GM23338 (cell line): ENCODE measurements at regions not wholly inside any gene's neighbourhood (a gene's known extent, or its start where the extent isn't known, plus 50 kb on each side); places are given as distances from the start of the nearest gene placed in this dataset.

Source experiments
- ATAC-seq: fragments of 200-7000 bp; cut with Tn5 transposase; 3 replicates; pipeline ENCODE4 v1.9.1; 2020
- DNase-seq: peaks from one replicate; pipeline ENCODE4 v3.0.0-alpha.2; 2015; ENCODE audit warnings: low spot score
- H2AFZ ChIP-seq: fragments of 200-600 bp; sonication (generic); 2 replicates; pipeline ENCODE4 v1.8.0; 2016; ENCODE audit warnings: antibody characterized with exemption, mild to moderate bottlenecking, moderate library complexity
- H3F3A ChIP-seq: fragments of 200-600 bp; sonication (generic); replicated peaks from 2 replicates; pipeline ENCODE4 v1.8.0; 2017; ENCODE audit warnings: antibody characterized with exemption, mixed run types, low read depth
- H3K27ac ChIP-seq: fragments of 200-600 bp; sonication (generic); 2 replicates; pipeline ENCODE4 v1.6.1; 2016; ENCODE audit warnings: low read depth
- H3K27me3 ChIP-seq: fragments of 200-600 bp; sonication (generic); 2 replicates; pipeline ENCODE4 v1.8.0; 2016; ENCODE audit warnings: mild to moderate bottlenecking, mixed run types, moderate library complexity; ENCODE audit not compliant: insufficient read depth
- H3K36me3 ChIP-seq: fragments of 200-600 bp; sonication (generic); 2 replicates; pipeline ENCODE4 v1.8.0; 2016; ENCODE audit warnings: mild to moderate bottlenecking; ENCODE audit not compliant: insufficient read depth
- H3K4me1 ChIP-seq: fragments of 200-600 bp; sonication (generic); 2 replicates; pipeline ENCODE4 v1.8.0; 2016; ENCODE audit warnings: mild to moderate bottlenecking, moderate library complexity; ENCODE audit not compliant: insufficient read depth
- H3K4me2 ChIP-seq: fragments of 200-600 bp; sonication (generic); 2 replicates; pipeline ENCODE4 v1.7.1; 2017; ENCODE audit warnings: mixed run types
- H3K4me3 ChIP-seq: fragments of 200-600 bp; sonication (generic); 2 replicates; pipeline ENCODE4 v1.6.1; 2016; ENCODE audit warnings: mixed run types
- H3K79me2 ChIP-seq: fragments of 200-600 bp; sonication (generic); replicated peaks from 2 replicates; pipeline ENCODE4 v1.8.0; 2017; ENCODE audit warnings: mild to moderate bottlenecking; ENCODE audit not compliant: insufficient read depth
- H3K9me2 ChIP-seq: fragments of 200-600 bp; sonication (generic); 2 replicates; pipeline ENCODE4 v1.8.0; 2017; ENCODE audit not compliant: insufficient read depth
- H4K20me1 ChIP-seq: fragments of 200-600 bp; sonication (generic); replicated peaks from 2 replicates; pipeline ENCODE4 v1.8.0; 2017; ENCODE audit warnings: mild to moderate bottlenecking; ENCODE audit not compliant: insufficient read depth
- H3K27ac Mint-ChIP-seq: 2 replicates; pipeline ENCODE4 v1.8.0; 2020; ENCODE audit warnings: inconsistent platforms, mild to moderate bottlenecking, moderate library complexity, mixed read lengths
- H3K27me3 Mint-ChIP-seq: 3 replicates; pipeline ENCODE4 v1.8.0; 2022; ENCODE audit warnings: low read depth, mild to moderate bottlenecking, moderate library complexity, mixed read lengths, inconsistent platforms; ENCODE audit not compliant: insufficient read depth, poor library complexity
- H3K36me3 Mint-ChIP-seq: 3 replicates; pipeline ENCODE4 v1.8.0; 2021; ENCODE audit warnings: low read depth, mild to moderate bottlenecking, inconsistent platforms, moderate library complexity, mixed read lengths
- H3K4me1 Mint-ChIP-seq: 3 replicates; pipeline ENCODE4 v1.8.0; 2020; ENCODE audit warnings: mild to moderate bottlenecking, inconsistent platforms, mixed read lengths
- H3K4me3 Mint-ChIP-seq: 3 replicates; pipeline ENCODE4 v1.8.0; 2021; ENCODE audit warnings: moderate library complexity, mild to moderate bottlenecking, inconsistent platforms, mixed read lengths
- H3K9me3 Mint-ChIP-seq: 3 replicates; pipeline ENCODE4 v1.8.0; 2020; ENCODE audit warnings: moderate library complexity, mild to moderate bottlenecking, inconsistent platforms, mixed read lengths
- CREB1 ChIP-seq: fragments of 250-450 bp; sonication (Bioruptor Pico); IDR thresholded peaks from 2 replicates; pipeline ENCODE4 v1.5.0; 2020; ENCODE audit warnings: low read depth, mild to moderate bottlenecking, moderate library complexity
- EZH2 ChIP-seq: fragments of 200-600 bp; sonication (generic); IDR thresholded peaks from one replicate; pipeline ENCODE4 v1.8.0; 2017; ENCODE audit warnings: antibody characterized with exemption, mild to moderate bottlenecking, low read depth; ENCODE audit not compliant: unreplicated experiment
- EZH2phosphoT487 ChIP-seq: fragments of 200-600 bp; sonication (generic); IDR thresholded peaks from one replicate; pipeline ENCODE4 v1.8.1; 2018; ENCODE audit warnings: antibody characterized with exemption; ENCODE audit not compliant: unreplicated experiment
- JUNB ChIP-seq: IDR thresholded peaks from one replicate; pipeline ENCODE4 v1.6.1; 2016; ENCODE audit warnings: antibody characterized with exemption; ENCODE audit not compliant: unreplicated experiment
- NANOG ChIP-seq: IDR thresholded peaks from 2 replicates; pipeline ENCODE4 v1.6.1; 2016; ENCODE audit warnings: antibody characterized with exemption, borderline replicate concordance
- POLR2AphosphoS5 ChIP-seq: IDR thresholded peaks from 2 replicates; pipeline ENCODE4 v1.6.1; 2016; ENCODE audit warnings: antibody characterized with exemption, low read depth
- STAT1 ChIP-seq: IDR thresholded peaks from one replicate; pipeline ENCODE4 v1.6.1; 2016; ENCODE audit warnings: antibody characterized with exemption; ENCODE audit not compliant: unreplicated experiment
- ZNF114 ChIP-seq: fragments of 250-450 bp; sonication (Bioruptor Pico); IDR thresholded peaks from 2 replicates; pipeline ENCODE4 v1.5.0; 2020; ENCODE audit warnings: mild to moderate bottlenecking, moderate library complexity
- ZNF331 ChIP-seq: fragments of 250-450 bp; sonication (Bioruptor Pico); IDR thresholded peaks from 2 replicates; pipeline ENCODE4 v1.5.0; 2020; ENCODE audit warnings: low read depth, mild to moderate bottlenecking, moderate library complexity
- TF ChIP-seq, protein P1 (sequence below): IDR thresholded peaks from one replicate; pipeline ENCODE4 v1.6.1; 2018; ENCODE audit warnings: antibody characterized with exemption; ENCODE audit not compliant: unreplicated experiment
- TF ChIP-seq, protein P2 (sequence below), 2 experiments: fragments of 200-600 bp in 1 of 2; sonication (generic) in 1 of 2; conservative IDR thresholded peaks; 2 replicates each; pipeline versions ENCODE4 v1.5.1 to v1.6.1; 2016 to 2017; ENCODE audit warnings: antibody characterized with exemption in 2 of 2, low read depth in 2 of 2, mild to moderate bottlenecking in 2 of 2, moderate library complexity in 1 of 2
- TF ChIP-seq, protein P3 (sequence below): fragments of 250-450 bp; sonication (Bioruptor Pico); IDR thresholded peaks from 2 replicates; pipeline ENCODE4 v1.5.0; 2020; ENCODE audit warnings: mild to moderate bottlenecking, moderate library complexity
- TF ChIP-seq, protein P4 (sequence below): IDR thresholded peaks from 2 replicates; pipeline ENCODE4 v1.6.1; 2016; ENCODE audit warnings: antibody characterized with exemption

DNA sequence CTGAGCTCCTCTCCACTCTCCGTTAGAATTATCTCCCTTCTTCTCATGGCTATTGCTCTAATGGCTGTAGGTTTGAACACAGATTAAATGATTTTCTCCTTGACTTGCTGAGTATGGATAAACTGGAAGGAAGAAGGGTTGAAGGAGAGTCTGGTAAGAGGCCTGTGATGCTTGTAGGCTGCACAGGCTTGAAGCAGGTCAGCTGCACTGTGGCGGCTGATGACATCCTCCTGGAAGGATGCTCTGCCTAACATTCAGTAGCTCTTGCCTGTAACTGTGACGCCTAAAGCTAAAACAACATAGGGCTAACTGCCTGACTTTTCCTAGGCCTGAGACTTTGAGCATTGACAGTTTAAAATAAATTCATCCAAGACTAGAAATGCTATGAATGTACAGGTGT is 166.3 kb downstream of the MREG start:
- no peaks in the 10 kb centered on the region for H3K9me2 ChIP-seq
- H3K4me2 ChIP-seq = no peak overlapping the region
- no peaks in the 10 kb centered on the region for H3K79me2 ChIP-seq
- Mint-ChIP-seq H3K4me3 (no peak overlapping the region), H3K9me3 (no peaks in the 10 kb centered on the region), H3K27ac (no peak overlapping the region), H3K27me3 (peaks cover 4% of the 10 kb centered on the region), H3K36me3 (no peaks in the 10 kb centered on the region), H3K4me1 (peaks cover 5% of the 10 kb centered on the region; the same call in 2 of the 3 replicates)
- TF ChIP-seq, protein P1, sequence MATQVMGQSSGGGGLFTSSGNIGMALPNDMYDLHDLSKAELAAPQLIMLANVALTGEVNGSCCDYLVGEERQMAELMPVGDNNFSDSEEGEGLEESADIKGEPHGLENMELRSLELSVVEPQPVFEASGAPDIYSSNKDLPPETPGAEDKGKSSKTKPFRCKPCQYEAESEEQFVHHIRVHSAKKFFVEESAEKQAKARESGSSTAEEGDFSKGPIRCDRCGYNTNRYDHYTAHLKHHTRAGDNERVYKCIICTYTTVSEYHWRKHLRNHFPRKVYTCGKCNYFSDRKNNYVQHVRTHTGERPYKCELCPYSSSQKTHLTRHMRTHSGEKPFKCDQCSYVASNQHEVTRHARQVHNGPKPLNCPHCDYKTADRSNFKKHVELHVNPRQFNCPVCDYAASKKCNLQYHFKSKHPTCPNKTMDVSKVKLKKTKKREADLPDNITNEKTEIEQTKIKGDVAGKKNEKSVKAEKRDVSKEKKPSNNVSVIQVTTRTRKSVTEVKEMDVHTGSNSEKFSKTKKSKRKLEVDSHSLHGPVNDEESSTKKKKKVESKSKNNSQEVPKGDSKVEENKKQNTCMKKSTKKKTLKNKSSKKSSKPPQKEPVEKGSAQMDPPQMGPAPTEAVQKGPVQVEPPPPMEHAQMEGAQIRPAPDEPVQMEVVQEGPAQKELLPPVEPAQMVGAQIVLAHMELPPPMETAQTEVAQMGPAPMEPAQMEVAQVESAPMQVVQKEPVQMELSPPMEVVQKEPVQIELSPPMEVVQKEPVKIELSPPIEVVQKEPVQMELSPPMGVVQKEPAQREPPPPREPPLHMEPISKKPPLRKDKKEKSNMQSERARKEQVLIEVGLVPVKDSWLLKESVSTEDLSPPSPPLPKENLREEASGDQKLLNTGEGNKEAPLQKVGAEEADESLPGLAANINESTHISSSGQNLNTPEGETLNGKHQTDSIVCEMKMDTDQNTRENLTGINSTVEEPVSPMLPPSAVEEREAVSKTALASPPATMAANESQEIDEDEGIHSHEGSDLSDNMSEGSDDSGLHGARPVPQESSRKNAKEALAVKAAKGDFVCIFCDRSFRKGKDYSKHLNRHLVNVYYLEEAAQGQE = no peak
- TF ChIP-seq ZNF114 (CRISPR knock-in tag) (no peak), ZNF331 (CRISPR knock-in tag) (no peak), STAT1 (no peak), POLR2AphosphoS5 (no peak), EZH2 (no peak), NANOG (no peak), JUNB (no peak), EZH2phosphoT487 (no peak), CREB1 (CRISPR knock-in tag) (no peak)
- TF ChIP-seq, protein P2, sequence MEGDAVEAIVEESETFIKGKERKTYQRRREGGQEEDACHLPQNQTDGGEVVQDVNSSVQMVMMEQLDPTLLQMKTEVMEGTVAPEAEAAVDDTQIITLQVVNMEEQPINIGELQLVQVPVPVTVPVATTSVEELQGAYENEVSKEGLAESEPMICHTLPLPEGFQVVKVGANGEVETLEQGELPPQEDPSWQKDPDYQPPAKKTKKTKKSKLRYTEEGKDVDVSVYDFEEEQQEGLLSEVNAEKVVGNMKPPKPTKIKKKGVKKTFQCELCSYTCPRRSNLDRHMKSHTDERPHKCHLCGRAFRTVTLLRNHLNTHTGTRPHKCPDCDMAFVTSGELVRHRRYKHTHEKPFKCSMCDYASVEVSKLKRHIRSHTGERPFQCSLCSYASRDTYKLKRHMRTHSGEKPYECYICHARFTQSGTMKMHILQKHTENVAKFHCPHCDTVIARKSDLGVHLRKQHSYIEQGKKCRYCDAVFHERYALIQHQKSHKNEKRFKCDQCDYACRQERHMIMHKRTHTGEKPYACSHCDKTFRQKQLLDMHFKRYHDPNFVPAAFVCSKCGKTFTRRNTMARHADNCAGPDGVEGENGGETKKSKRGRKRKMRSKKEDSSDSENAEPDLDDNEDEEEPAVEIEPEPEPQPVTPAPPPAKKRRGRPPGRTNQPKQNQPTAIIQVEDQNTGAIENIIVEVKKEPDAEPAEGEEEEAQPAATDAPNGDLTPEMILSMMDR (conservative IDR thresholded peaks at IDR 0.05; ENCODE audit: low read depth in 2 of 2) = no peak
- TF ChIP-seq, protein P3, sequence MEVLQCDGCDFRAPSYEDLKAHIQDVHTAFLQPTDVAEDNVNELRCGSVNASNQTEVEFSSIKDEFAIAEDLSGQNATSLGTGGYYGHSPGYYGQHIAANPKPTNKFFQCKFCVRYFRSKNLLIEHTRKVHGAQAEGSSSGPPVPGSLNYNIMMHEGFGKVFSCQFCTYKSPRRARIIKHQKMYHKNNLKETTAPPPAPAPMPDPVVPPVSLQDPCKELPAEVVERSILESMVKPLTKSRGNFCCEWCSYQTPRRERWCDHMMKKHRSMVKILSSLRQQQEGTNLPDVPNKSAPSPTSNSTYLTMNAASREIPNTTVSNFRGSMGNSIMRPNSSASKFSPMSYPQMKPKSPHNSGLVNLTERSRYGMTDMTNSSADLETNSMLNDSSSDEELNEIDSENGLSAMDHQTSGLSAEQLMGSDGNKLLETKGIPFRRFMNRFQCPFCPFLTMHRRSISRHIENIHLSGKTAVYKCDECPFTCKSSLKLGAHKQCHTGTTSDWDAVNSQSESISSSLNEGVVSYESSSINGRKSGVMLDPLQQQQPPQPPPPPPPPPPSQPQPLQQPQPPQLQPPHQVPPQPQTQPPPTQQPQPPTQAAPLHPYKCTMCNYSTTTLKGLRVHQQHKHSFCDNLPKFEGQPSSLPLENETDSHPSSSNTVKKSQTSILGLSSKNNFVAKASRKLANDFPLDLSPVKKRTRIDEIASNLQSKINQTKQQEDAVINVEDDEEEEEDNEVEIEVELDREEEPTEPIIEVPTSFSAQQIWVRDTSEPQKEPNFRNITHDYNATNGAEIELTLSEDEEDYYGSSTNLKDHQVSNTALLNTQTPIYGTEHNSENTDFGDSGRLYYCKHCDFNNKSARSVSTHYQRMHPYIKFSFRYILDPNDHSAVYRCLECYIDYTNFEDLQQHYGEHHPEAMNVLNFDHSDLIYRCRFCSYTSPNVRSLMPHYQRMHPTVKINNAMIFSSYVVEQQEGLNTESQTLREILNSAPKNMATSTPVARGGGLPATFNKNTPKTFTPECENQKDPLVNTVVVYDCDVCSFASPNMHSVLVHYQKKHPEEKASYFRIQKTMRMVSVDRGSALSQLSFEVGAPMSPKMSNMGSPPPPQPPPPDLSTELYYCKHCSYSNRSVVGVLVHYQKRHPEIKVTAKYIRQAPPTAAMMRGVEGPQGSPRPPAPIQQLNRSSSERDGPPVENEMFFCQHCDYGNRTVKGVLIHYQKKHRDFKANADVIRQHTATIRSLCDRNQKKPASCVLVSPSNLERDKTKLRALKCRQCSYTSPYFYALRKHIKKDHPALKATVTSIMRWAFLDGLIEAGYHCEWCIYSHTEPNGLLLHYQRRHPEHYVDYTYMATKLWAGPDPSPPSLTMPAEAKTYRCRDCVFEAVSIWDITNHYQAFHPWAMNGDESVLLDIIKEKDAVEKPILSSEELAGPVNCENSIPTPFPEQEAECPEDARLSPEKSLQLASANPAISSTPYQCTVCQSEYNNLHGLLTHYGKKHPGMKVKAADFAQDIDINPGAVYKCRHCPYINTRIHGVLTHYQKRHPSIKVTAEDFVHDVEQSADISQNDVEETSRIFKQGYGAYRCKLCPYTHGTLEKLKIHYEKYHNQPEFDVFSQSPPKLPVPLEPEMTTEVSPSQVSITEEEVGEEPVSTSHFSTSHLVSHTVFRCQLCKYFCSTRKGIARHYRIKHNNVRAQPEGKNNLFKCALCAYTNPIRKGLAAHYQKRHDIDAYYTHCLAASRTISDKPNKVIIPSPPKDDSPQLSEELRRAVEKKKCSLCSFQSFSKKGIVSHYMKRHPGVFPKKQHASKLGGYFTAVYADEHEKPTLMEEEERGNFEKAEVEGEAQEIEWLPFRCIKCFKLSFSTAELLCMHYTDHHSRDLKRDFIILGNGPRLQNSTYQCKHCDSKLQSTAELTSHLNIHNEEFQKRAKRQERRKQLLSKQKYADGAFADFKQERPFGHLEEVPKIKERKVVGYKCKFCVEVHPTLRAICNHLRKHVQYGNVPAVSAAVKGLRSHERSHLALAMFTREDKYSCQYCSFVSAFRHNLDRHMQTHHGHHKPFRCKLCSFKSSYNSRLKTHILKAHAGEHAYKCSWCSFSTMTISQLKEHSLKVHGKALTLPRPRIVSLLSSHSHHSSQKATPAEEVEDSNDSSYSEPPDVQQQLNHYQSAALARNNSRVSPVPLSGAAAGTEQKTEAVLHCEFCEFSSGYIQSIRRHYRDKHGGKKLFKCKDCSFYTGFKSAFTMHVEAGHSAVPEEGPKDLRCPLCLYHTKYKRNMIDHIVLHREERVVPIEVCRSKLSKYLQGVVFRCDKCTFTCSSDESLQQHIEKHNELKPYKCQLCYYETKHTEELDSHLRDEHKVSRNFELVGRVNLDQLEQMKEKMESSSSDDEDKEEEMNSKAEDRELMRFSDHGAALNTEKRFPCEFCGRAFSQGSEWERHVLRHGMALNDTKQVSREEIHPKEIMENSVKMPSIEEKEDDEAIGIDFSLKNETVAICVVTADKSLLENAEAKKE (CRISPR knock-in tag) = no peak
- TF ChIP-seq, protein P4, sequence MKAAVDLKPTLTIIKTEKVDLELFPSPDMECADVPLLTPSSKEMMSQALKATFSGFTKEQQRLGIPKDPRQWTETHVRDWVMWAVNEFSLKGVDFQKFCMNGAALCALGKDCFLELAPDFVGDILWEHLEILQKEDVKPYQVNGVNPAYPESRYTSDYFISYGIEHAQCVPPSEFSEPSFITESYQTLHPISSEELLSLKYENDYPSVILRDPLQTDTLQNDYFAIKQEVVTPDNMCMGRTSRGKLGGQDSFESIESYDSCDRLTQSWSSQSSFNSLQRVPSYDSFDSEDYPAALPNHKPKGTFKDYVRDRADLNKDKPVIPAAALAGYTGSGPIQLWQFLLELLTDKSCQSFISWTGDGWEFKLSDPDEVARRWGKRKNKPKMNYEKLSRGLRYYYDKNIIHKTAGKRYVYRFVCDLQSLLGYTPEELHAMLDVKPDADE = no peak
- peak overlapping the region; percentile 52; the same call in 1 of the 2 replicates for H2AFZ ChIP-seq
- peaks cover 10% of the 10 kb centered on the region; the same call in 1 of the 2 replicates for H3K4me1 ChIP-seq
- no peak overlapping the region for H3K4me3 ChIP-seq
- DNase-seq = no peak
- no peaks in the 10 kb centered on the region for H4K20me1 ChIP-seq
- H3K27ac ChIP-seq = no peak overlapping the region
- ATAC-seq = no peak
- no peaks in the 10 kb centered on the region for H3K36me3 ChIP-seq
- no peaks in the 10 kb centered on the region for H3K27me3 ChIP-seq
- no peaks in the 10 kb centered on the region for H3F3A ChIP-seq
